Panc1 (cell line): ENCODE measurements at regions not wholly inside any gene's neighbourhood (a gene's known extent, or its start where the extent isn't known, plus 50 kb on each side); places are given as distances from the start of the nearest gene placed in this dataset.

Experiments
- CTCF ChIP-seq: fragments of 450-650 bp; IDR thresholded peaks from 2 replicates; pipeline ENCODE4 v1.5.1; 2017; ENCODE audit warnings: mild to moderate bottlenecking
- POLR2AphosphoS5 ChIP-seq: IDR thresholded peaks from 2 replicates; pipeline ENCODE4 v1.6.1; 2012; ENCODE audit warnings: mild to moderate bottlenecking, low read depth, low read length, moderate library complexity
- REST ChIP-seq, 2 experiments: IDR thresholded peaks; 2 replicates each; pipeline ENCODE4 v1.6.1; 2011 to 2012; ENCODE audit warnings: low read depth in 2 of 2, control low read depth in 1 of 2, low read length in 1 of 2, mild to moderate bottlenecking in 1 of 2, moderate library complexity in 1 of 2; ENCODE audit not compliant: insufficient read depth in 1 of 2
- TCF7L2 ChIP-seq: IDR thresholded peaks from 2 replicates; pipeline ENCODE4 v1.6.1; 2011; ENCODE audit warnings: mild to moderate bottlenecking, low read depth, low read length, inconsistent platforms

GRCh38 chr3:101151286-101151913 lies 158.2 kb upstream of the ABI3BP start:
- TF ChIP-seq CTCF (no peak), TCF7L2 (no peak), POLR2AphosphoS5 (no peak), REST (IDR thresholded peaks at IDR 0.05; ENCODE audit: insufficient read depth in 1 of 2, low read depth in 2 of 2, low read length in 1 of 2) (no peak)
